GM12878 (cell line): ENCODE measurements at regions not wholly inside any gene's neighbourhood (a gene's known extent, or its start where the extent isn't known, plus 50 kb on each side); places are given as distances from the start of the nearest gene placed in this dataset.

Source experiments
- ATAC-seq: fragments of 200-7000 bp; cut with Tn5 transposase; 3 replicates; pipeline ENCODE4 v1.9.1; 2020; ENCODE audit warnings: mild to moderate bottlenecking, moderate library complexity
- BruUV-seq: library from RNA; stranded (reverse); fragments of 400-500 nt; replicated peaks from 2 replicates; lab custom pipeline; 2021; lab: Mats Ljungman, UMichigan
- CTCF ChIA-PET: fragments of 300-600 bp; sonication (Branson Sonifier 250); formaldehyde crosslinking; extraction: SDS; loops from one replicate; lab custom pipeline; 2021; ENCODE audit warnings: inconsistent platforms; lab: Yijun Ruan, JAX
- POLR2A ChIA-PET: fragments of 350-600 bp; formaldehyde crosslinking; extraction: SDS; loops from one replicate; lab custom pipeline; 2021; ENCODE audit warnings: inconsistent platforms; lab: Charles Lee
- RAD21 ChIA-PET: fragments of 300-600 bp; sonication (Branson Sonifier 250); formaldehyde crosslinking; loops from one replicate; lab custom pipeline; 2023; ENCODE audit warnings: antibody characterized with exemption; ENCODE audit not compliant: unreplicated experiment; lab: Charles Lee
- SMC1A ChIA-PET: fragments of 300-600 bp; sonication (Branson Sonifier 250); formaldehyde crosslinking; loops from one replicate; lab custom pipeline; 2023; ENCODE audit not compliant: unreplicated experiment, uncharacterized antibody; lab: Charles Lee
- DNase-seq: peaks from one replicate; pipeline ENCODE4 v3.0.0-alpha.2; 2011; ENCODE audit warnings: low read depth, low spot score
- FAIRE-seq: peaks from 3 replicates; lab custom pipeline; 2011; peaks lifted over from hg19 to GRCh38; lab: Jason Lieb, UNC
- H2AFZ ChIP-seq: 2 replicates; pipeline ENCODE4 v1.6.0; 2011; ENCODE audit warnings: low read depth, low read length, control low read depth; ENCODE audit not compliant: control insufficient read depth
- H3K27ac ChIP-seq: 2 replicates; pipeline ENCODE4 v1.5.1; 2011; ENCODE audit warnings: control low read depth; ENCODE audit not compliant: control insufficient read depth, insufficient read depth
- H3K27me3 ChIP-seq, 2 experiments: replicated peaks in 1 of 2; 2 replicates each; pipeline versions ENCODE4 v1.6.0 to v1.6.1; 2011; ENCODE audit warnings: low read length in 1 of 2; ENCODE audit not compliant: control insufficient read depth in 2 of 2, insufficient read depth in 2 of 2
- H3K36me3 ChIP-seq, 2 experiments: 2 replicates each; pipeline ENCODE4 v1.5.1; 2011; ENCODE audit warnings: low read length in 1 of 2; ENCODE audit not compliant: control insufficient read depth in 2 of 2, insufficient read depth in 2 of 2
- H3K4me1 ChIP-seq: 2 replicates; pipeline ENCODE4 v1.6.1; 2011; ENCODE audit warnings: mild to moderate bottlenecking, low read length, moderate library complexity, mixed read lengths; ENCODE audit not compliant: control insufficient read depth, insufficient read depth
- H3K4me2 ChIP-seq: 2 replicates; pipeline ENCODE4 v1.6.0; 2011; ENCODE audit warnings: control low read depth; ENCODE audit not compliant: control insufficient read depth, insufficient read depth
- H3K4me3 ChIP-seq: fragments of 200-600 bp; sonication (generic); 2 replicates; pipeline ENCODE4 v1.5.1; 2016
- H3K79me2 ChIP-seq: 2 replicates; pipeline ENCODE4 v1.6.0; 2011; ENCODE audit warnings: low read length; ENCODE audit not compliant: control insufficient read depth, insufficient read depth
- H3K9ac ChIP-seq: 2 replicates; pipeline ENCODE4 v1.8.0; 2011; ENCODE audit warnings: low read length, control low read depth, mixed read lengths; ENCODE audit not compliant: control insufficient read depth, insufficient read depth
- H3K9me3 ChIP-seq: replicated peaks from 3 replicates; pipeline ENCODE4 v1.5.1; 2011; ENCODE audit warnings: mild to moderate bottlenecking, low read length; ENCODE audit not compliant: control insufficient read depth, insufficient read depth
- H4K20me1 ChIP-seq: 2 replicates; pipeline ENCODE4 v1.6.0; 2011; ENCODE audit not compliant: control insufficient read depth, insufficient read depth
- ATF2 ChIP-seq: IDR thresholded peaks from 2 replicates; pipeline ENCODE4 v1.6.1; 2012; ENCODE audit warnings: low read length, inconsistent platforms
- BCL11A ChIP-seq: IDR thresholded peaks from 2 replicates; pipeline ENCODE4 v1.6.1; 2011; ENCODE audit warnings: low read depth, low read length
- CBX3 ChIP-seq: fragments of 200-600 bp; sonication (generic); IDR thresholded peaks from 2 replicates; pipeline ENCODE4 v1.6.1; 2016; ENCODE audit warnings: low read depth, borderline replicate concordance
- CREM ChIP-seq: IDR thresholded peaks from 2 replicates; pipeline ENCODE4 v1.6.1; 2014; ENCODE audit warnings: antibody characterized with exemption, low read depth
- E2F4 ChIP-seq: IDR thresholded peaks from 2 replicates; pipeline ENCODE4 v1.6.1; 2012; ENCODE audit warnings: low read depth, low read length, improper control_type of control experiment
- EGR1 ChIP-seq, 2 experiments: IDR thresholded peaks; 1 replicate in 1 of 2; 2 replicates in 1 of 2; pipeline ENCODE4 v1.6.1; 2011 to 2012; ENCODE audit warnings: low read depth in 2 of 2, low read length in 2 of 2, borderline replicate concordance in 1 of 2, mild to moderate bottlenecking in 1 of 2, moderate library complexity in 1 of 2
- LARP7 ChIP-seq: fragments of 450-650 bp; IDR thresholded peaks from 2 replicates; pipeline ENCODE4 v1.6.1; 2017; ENCODE audit warnings: mild to moderate bottlenecking
- MEF2B ChIP-seq: fragments of 450-650 bp; IDR thresholded peaks from 2 replicates; pipeline ENCODE4 v1.6.1; 2018; ENCODE audit warnings: mild to moderate bottlenecking, moderate library complexity; ENCODE audit not compliant: partially characterized antibody, poor library complexity, severe bottlenecking
- NFIC ChIP-seq: IDR thresholded peaks from 2 replicates; pipeline ENCODE4 v1.6.1; 2012; ENCODE audit warnings: low read depth, mild to moderate bottlenecking, inconsistent platforms, low read length, moderate library complexity
- SMC3 ChIP-seq: IDR thresholded peaks from 2 replicates; pipeline ENCODE4 v1.6.1; 2011; ENCODE audit warnings: low read length, improper control_type of control experiment, borderline replicate concordance
- USF1 ChIP-seq: IDR thresholded peaks from 2 replicates; pipeline ENCODE4 v1.6.1; 2011; ENCODE audit warnings: borderline replicate concordance, low read depth, mild to moderate bottlenecking, moderate library complexity, mixed read lengths, low read length; ENCODE audit not compliant: insufficient read depth; ENCODE audit errors: extremely low read length
- ZBTB11 ChIP-seq: fragments of 450-650 bp; formaldehyde crosslinking; IDR thresholded peaks from 2 replicates; pipeline ENCODE4 v1.5.0; 2022; ENCODE audit warnings: mild to moderate bottlenecking, missing genetic modification characterization
- ZNF592 ChIP-seq: fragments of 450-650 bp; IDR thresholded peaks from 2 replicates; pipeline ENCODE4 v1.6.1; 2017; ENCODE audit warnings: mild to moderate bottlenecking, moderate library complexity
- ZSCAN29 ChIP-seq: fragments of 450-650 bp; IDR thresholded peaks from 2 replicates; pipeline ENCODE4 v1.6.1; 2017; ENCODE audit warnings: mild to moderate bottlenecking, moderate library complexity
- WGBS: methylation state at CpG from one replicate; pipeline ENCODE4 v1.1.6; 2016; ENCODE audit warnings: low lambda C conversion rate; ENCODE audit not compliant: insufficient replicate concordance, insufficient coverage; ENCODE audit errors: missing lambda C conversion rate; 5-methylcytosine and 5-hydroxymethylcytosine counted together
- in situ Hi-C: fragments of 300-500 bp; cut with MboI; formaldehyde crosslinking; loops from 9 replicates; pipeline ENCODE4 v1.14.3; 2018; ENCODE audit warnings: mixed read lengths
- intact Hi-C: fragments of 100-400 bp; cut with micrococcal nuclease; formaldehyde crosslinking; loops from one replicate; pipeline ENCODE4 v1.14.2; 2022; ENCODE audit not compliant: unreplicated experiment

GRCh38 chr10:33406596-33406995 lies 72.1 kb upstream of the NRP1 start:
- Histone ChIP-seq H3K27ac (no peak overlapping the region), H3K9ac (no peak overlapping the region), H3K4me3 (no peak overlapping the region), H4K20me1 (no peaks in the 10 kb centered on the region), H3K79me2 (no peaks in the 10 kb centered on the region), H3K4me2 (no peak overlapping the region), H3K9me3 (no peaks in the 10 kb centered on the region), H2AFZ (no peak overlapping the region), H3K36me3 (no peaks in the 10 kb centered on the region), H3K27me3 (no peaks in the 10 kb centered on the region), H3K4me1 (no peaks in the 10 kb centered on the region)
- RAD21 ChIA-PET = no interaction called here
- intact Hi-C loops (no loop called here), in situ Hi-C loops (no loop called here)
- DNase-seq (no peak), ATAC-seq (no peak), FAIRE-seq (no peak)
- CTCF ChIA-PET = no interaction called here
- no TSS peak for BruUV-seq
- TF ChIP-seq NFIC (no peak), ZSCAN29 (no peak), BCL11A (no peak), SMC3 (no peak), EGR1 (IDR thresholded peaks at IDR 0.05; ENCODE audit: borderline replicate concordance in 1 of 2, low read depth in 2 of 2, low read length in 2 of 2) (no peak), CREM (no peak), E2F4 (no peak), LARP7 (no peak), USF1 (no peak), MEF2B (no peak), ZNF592 (no peak), ATF2 (no peak), ZBTB11 (no peak), CBX3 (no peak)
- SMC1A ChIA-PET = no interaction called here
- WGBS = 15% methylated on average over 2 of the region's 2 CpGs
- POLR2A ChIA-PET = no interaction called here
